HG02981 (cell line): ENCODE measurements at regions not wholly inside any gene's neighbourhood (a gene's known extent, or its start where the extent isn't known, plus 50 kb on each side); places are given as distances from the start of the nearest gene placed in this dataset.
"Not testable (repeated sequence)": the region's sequence is repeated elsewhere in the genome, so short reads cannot be mapped to it uniquely, and the experiment has no call there.

Source experiments
- ATAC-seq: cut with Tn5 transposase; IDR thresholded peaks from one replicate; pipeline ENCODE4 v1.9.1; 2021; ENCODE audit warnings: mild to moderate bottlenecking, moderate library complexity; ENCODE audit not compliant: unreplicated experiment

DNA sequence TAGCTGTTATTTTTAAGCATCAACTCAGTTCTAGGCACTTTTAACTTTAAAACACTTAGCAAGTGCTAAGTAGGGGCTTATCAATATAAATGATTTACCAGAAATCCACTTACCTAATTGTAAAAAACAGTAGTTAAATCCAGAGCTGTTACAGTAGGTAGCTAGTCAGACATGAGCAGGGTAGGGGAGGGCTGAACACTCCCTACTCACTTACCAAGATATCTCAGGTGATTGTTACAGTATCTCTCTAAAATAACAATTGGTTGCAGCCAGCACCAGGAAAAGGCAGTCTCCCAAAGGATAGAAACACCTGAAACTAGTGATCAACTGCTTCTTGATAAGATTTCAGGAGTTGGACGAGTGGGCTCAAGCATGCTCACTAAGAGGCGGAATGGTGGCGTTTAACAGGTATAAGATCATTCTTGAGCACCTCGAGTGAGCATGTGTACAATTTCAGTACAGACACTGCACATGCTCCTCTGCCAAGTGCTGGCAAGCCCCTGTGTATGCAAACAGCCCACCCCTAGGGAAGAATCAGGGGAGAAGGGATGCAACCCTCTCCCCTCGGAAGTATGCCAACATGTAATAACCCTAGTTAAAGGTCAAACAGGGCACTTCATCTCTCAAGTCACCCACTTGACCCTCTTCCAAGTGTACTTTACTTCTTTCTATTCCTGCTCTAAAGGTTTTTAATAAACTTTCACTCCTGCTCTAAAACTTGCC lies 1113.6 kb upstream of the SEL1L start:
- no peak for ATAC-seq

DNA sequence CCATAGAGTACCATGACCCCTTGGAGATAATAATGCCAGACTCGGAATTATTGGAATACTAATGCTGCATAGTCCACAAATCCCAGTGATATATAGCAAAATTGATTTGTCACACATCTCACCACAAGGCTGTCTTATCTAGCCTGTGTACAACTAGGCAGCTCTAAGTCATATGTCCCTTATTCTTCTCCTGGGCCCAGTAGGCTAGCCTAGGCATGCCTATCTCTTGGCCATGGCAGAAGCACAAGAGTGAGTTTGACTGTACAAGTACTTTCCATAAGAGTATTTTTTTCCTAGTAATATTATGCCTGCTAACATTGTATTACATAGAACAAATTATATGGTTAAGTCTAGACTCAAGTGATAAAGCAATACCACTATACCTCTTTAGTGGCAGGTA lies 1122.1 kb upstream of the SEL1L start:
- ATAC-seq, result no peak

DNA sequence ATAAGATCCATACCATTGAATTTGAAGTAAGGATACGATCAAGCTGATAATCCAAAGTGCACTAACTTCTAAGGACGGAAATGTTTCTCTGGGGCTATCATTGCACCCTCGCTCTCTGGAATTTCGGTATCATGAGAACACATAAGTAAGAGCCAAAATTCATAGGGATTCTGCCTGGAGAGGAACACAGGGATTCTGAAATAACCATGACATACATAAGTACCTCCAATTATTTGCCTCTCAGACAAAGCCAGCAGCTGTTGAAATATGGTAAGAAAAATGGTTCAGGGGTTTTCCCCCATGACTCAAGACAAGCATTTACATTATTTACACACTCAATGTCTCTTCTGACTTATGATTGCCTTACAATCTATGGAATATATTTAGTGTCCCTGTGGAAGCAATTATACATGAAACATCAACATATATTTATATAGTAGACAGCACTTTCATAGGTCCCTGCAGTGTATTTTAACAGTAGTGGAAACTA lies 1123.6 kb upstream of the SEL1L start:
- ATAC-seq, result no peak

DNA sequence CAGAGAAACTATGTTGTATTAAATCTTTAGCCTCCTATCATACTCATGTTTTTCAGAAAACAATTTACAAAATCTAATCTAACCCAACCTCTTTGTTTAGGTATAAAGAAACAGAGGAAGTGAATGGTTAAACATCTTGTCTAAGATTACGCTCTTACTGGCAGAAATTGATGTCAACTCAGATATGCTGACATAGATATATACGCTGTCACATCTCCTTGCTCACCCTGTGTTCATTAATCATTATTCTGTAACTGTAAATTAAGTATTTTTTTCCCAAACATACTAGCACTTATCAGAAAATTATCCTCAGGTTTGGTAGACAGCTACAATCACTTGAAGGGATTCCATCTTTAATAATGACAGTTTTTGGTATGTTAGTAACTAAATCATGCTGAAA lies 1127.6 kb upstream of the SEL1L start:
- no peak for ATAC-seq

DNA sequence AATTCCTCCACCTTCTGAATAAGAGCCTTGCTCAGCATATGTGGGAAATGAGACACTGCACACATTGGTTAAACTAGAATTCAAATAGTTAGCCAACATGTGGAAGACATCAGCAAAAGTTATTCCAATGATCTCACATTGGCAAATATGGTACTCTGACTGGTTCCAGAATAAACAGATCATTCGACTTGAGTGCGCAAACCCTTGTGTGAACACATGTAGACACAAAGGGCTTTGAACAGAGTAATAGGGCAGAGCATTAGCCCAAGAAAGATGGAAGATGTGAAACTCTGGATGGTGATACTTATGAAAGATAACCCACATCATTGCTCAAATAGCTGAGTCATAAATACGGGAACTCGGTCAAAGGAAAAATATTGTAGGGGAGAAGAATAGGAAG lies 1133.4 kb upstream of the SEL1L start:
- ATAC-seq, result no peak

DNA sequence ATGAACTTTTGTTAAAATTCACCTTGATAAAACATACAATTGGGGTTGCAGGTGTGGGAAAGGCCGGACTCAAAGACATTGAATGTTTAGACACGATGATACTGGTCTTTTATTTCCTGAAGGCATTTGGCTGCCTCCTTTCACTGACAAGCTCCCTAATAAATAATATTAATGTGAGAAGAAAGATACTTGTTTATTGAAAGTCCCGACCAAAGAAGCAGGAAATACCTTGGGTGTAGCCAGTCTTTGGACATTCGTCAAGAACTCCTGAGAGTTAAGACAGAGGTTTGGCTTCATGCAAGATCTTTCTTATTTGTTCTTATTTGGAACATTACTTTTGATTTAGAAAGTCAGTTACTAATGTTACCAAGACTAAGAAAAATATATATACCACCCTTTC lies 1133.8 kb upstream of the SEL1L start:
- ATAC-seq, result no peak

DNA sequence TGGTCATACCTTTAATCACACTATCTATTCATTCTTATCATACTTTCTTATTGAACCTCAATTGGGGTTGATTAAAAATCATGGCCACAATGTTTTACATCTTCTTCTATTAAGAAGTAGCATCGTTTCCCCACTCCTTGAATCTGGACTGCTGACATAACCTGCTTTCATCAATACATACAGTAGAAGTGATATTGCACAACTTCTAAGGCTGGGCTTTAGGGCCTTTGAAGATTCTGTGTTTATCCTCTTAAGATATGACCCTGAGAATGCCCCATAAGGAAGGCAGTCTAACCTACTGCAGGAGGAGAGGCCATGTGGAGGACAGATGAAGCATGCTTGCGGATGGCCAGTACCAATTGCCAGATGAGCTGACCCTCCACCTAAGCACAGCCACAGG lies 1142.8 kb upstream of the SEL1L start:
- no peak for ATAC-seq

DNA sequence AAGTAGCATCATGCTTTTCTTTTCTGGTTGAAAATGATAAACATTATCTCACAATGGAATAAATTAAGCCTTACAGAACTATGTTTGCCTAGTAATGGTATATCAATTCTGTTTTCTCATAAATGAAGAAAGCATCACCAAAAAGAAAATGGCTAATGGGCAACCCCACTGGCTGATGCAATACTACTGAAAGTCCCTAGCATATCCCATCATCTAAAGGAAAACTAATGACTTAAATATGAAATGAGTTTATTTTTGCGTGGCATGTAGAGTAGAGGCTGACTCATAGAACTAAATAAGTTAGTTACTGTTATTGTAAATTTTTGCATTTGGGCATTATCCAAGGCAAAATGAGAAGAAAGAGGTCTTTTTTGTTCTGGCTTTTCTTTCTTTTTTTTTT lies 1156.3 kb upstream of the SEL1L start:
- ATAC-seq, result no peak

DNA sequence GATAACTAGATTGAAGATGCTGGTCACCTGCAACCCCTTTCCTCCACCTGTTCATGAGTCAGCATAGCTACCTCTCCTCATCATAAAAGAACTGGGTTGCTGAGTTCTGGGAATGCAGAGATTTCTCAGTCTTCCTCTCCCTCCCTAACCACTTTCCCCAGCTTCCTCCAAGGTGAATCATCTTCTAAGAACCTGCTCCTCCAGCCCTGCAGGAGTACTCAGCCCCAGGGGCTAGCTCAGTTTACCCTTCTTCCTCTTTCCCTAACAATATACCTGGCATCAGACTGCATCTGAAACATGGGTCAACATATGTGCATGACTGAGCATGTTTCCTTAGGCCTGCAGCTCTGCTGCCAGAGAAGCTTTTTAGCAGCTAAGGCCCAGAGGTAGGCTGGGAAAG lies 1157.5 kb upstream of the SEL1L start:
- ATAC-seq, result not testable (repeated sequence)

DNA sequence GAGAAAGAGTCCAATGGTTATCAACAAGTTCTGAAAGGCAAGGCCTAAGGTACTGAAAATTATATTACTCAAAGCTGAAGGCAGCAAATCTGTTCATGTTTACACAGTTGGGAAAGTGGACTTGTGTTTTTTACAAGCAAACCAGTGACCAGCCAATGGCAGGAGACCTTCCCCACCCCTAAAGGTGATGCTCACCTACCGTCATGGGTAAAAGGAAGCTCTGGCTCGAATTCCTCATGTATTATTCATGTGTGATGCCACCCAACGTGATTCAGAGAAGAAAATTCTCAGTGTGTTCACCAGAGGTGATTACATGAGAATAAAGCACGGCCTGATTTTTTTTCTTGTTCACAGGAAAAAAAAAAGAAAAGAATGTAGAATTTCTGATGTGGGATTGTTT lies 1161.2 kb upstream of the SEL1L start:
- no peak for ATAC-seq

DNA sequence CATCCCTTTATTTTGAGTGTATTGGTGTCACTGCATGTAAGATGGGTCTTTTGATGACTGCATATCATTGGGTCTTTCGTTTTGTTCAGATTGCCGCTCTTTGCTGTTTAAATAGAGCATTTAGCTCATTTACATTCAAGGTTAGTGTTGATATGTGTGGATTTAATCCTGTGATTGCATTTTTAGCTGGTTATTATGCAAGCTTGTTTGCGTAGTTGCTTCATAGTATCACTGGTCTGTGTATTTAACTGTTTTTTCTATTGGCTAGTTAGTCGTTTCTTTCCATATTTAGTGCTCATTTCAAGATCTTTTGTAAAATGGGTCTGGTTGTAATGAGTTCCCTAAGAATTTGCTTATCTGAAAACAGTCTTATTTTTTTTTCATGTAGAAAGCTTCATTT lies 1170.6 kb upstream of the SEL1L start:
- no peak for ATAC-seq

DNA sequence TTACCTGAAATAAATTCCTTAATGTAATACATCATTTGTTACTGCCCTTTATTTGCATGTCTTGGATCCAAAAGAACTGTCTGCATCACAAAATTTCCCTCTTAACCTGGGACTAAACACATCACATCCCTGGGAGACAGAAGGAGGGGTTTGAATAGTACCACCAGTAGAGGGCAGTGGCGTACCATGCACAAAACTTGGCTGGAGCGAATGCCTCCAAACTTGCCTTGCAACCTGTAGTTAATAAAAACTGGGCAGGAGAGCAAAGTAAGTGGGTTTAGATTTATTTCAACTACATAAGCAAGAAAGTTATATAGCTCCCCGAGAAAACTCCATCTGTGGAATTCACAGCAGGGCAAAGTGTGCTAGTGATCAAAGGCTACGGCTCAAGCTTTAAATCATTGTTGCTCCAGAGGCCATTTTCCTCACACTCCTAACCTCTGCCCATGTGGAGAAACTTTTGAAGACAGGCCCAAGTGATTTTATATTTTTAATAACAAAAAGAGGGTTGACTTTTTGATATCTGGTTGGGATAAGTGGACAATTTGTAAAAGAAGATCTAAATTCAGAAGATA lies 1176.7 kb upstream of the SEL1L start:
- ATAC-seq, result peak; percentile 64

DNA sequence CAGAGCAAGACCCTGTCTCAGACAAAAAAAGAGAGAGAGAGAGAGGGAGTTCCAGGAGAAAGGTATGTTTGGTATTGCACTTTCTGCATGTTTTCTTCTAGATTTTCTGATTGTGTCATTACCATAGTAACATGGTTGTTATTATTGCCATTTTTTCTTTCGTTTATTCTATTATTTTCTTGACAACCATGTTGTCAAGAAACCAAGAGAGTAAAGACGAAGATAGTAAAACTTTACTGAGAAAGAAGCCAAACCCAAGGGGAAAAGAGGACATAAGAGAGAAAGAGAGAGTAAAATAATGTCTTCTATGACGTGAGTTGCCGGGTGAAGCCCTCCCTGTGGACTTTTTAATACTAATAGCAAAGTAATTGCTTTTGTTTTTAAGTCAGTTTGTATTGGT lies 1186.0 kb upstream of the SEL1L start:
- no peak for ATAC-seq

DNA sequence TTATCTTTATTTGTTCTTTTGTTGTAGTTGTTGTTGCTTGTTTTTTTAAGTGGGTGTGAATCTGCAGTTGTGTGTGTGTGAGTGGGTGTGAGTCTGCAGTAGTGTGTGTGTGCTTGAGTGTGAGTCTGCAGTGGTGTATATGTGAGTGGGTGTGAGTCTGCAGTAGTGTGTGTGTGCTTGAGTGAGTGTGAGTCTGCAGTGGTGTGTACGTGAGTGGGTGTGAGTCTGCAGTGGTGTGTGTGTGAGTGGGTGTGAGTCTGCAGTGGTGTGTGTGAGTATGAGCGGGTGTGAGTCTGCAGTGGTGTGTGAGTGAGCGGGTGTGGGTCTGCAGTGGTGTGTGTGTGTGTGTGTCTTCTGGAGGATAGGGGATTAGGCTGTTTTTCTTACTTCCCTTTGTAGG lies 1186.8 kb upstream of the SEL1L start:
- no peak for ATAC-seq

DNA sequence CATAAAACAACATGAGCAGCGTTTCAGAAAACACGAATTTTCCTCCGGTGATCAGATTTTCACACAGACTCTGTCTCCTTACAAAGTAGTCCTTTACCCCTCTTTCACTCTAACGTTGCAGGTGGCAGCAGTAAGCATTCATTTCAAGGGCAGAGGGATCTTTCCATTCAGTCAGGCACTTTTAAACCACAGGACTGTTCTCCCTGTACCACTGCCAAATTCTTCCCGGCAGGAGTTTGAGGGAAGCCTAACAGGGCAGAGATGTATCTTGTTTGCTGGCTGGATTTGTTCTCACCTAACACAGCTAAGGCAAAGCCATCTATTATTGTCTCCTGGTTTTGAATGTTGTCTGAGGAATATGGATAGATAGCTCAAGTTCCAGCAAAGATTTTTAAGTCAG lies 1187.3 kb upstream of the SEL1L start:
- ATAC-seq, result no peak

DNA sequence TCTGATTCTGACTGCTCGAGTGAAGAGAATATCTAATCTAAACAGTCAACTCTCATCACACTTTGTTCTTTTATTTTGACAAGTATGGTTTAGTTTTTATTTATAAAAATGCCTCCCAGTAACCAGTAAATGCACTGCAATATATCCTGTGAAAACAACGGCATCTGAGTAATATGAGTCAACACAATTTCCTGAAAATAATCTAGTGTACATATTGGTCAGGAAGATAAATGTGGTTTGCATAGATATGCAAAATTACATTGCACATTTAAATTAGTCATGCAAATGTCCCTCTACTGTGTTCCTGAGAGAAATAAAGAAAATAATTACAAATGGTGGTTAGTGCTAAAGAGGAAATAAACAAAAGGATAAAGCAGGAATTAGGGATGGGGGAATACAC lies 1190.7 kb upstream of the SEL1L start:
- ATAC-seq, result no peak

DNA sequence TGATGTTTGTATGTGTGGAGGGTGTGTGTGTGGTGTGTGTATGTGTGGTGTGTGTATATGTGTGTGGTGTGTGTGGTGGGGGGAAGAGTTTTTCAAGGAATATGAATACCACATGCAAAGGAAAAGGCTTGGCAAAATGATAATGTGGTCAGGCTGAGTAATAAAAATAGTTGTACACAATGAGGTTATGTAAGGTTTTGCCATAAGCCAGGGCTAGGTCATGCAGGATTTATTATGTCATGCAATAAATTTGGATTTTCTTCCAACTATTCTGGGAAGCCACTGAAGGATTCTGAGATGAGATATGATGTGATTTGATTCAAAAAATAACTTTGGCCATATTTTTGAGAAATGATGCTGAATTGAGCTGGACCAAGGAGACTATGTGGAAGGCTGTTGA lies 1191.6 kb upstream of the SEL1L start:
- no peak for ATAC-seq

DNA sequence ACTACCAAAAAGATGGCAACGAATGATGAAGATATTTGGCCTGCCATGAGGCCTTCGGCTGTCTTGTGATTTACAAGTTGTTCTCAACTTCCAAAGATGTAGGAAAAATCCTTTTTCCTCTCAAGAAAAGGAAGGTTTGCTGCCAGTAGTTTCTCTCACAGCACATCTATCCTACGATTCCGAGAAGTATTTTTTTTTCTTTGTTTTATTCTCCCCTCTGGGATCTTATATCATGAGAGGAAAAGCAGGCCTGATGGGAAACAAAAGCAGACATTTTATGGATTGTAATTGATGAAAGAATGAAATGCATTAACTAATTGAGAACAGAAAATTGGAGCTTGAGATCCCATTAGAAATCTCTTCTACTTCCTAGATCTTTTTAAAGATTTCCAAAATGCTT lies 1197.9 kb upstream of the SEL1L start:
- ATAC-seq, result no peak

DNA sequence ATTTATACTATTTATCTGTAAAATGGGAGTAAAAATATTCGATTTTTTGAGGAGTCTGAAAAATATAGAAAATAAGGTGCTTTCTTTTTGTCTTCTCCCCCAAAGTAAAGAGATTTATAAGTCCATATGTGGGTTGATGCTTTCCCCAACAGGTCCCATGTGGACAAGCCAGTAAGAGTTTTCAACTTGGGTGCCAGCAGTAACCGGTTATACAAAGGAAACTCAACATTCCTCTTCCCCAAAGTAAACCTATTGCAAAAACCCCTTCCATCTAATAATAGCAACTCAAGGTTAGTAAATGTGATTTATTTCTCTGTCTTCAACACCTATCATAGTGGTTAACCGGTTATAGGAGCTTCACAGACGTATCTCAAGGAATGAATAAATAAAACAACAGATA lies 1206.9 kb upstream of the SEL1L start:
- no peak for ATAC-seq

DNA sequence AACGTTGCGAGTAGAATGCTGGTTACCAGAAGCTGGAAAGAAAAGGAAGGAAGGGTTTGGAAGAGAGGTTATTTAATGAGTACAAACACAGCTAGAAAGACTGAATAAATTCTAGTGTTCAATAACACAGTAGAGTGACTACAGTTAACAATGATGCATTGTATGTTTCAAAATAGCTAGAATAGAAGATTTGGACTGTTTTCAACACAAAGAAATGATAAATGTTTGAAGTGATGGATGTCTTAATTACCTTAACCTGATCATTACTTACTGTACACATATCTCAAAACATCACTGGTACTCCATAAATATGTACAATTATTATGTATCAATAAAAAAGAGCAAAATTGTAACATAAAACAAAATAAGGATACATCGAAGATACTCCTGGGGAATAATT lies 1221.8 kb upstream of the SEL1L start:
- ATAC-seq, result no peak

DNA sequence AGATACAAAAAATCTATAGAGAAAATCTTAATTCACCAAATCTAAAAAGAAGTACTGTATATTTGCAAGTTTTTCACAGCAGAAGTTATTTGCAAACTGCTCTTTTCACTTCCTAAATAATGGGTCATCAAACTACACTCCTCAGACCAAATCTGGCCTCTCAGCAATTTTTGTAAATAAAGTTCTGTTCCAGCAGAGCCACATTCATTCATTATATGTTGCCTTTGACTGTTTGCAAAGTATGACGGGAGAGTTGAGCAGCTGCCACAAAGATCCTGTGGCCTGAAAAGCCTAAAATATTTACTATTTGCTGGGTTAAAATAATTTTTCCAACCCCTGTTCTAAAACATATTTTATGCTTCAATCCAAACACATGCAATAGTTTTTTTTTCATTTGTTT lies 1222.3 kb upstream of the SEL1L start:
- no peak for ATAC-seq

DNA sequence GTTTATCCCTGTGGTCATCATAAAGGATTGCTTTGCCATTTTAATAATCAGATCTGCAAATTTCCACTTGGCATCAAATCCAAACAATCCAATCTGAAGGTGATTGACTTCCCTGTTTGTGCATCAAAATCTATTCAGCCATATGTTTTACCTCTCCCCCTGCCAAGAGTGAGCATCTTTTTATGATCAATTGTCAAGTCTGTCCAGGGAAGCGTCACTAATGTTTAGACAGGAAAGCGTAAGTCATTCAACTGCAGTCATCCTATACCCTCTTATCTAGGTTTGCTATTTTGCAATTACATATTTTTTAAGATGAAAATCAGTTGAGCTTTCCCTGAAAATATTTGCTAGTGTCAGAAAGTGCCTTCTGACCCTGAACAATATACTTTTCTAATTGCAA lies 1224.1 kb upstream of the SEL1L start:
- no peak for ATAC-seq

DNA sequence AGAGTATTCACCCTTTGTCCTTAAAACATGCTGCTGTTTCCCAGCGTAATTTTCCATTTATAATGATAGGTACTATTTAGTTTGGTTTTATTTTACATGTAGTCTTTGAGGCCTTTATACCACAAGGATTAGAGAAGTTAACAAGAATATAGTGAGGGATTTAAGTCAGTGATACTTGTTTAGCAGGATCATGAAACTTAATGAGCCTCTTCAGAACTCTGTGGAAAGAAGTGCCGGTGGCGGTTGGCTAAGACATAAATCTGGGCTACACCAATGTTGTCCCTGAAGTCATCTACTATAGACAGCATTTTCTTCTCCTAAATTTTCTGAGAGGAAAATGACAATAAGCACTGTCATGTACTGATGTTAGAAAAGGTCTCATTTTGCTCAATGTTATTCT lies 1226.0 kb upstream of the SEL1L start:
- ATAC-seq, result no peak
